DMS 273 treated with DMSO at 0.1 percent for 48 hours (cell line): ENCODE measurements at regions not wholly inside any gene's neighbourhood (a gene's known extent, or its start where the extent isn't known, plus 50 kb on each side); places are given as distances from the start of the nearest gene placed in this dataset.

Experiments used
- DNase-seq: peaks from one replicate; lab custom pipeline; 2025; lab: John Stamatoyannopoulos, UW

- DNase-seq = no peak
Observed at GRCh38 chr17:72302735-72303134, 181.9 kb downstream of the SOX9 start.

GRCh38 chr17:72303787-72304733 lies 183.2 kb downstream of the SOX9 start:
- no peak for DNase-seq

GRCh38 chr17:72304859-72305258 lies 184.0 kb downstream of the SOX9 start:
- no peak for DNase-seq

GRCh38 chr17:72305472-72305871 lies 184.7 kb downstream of the SOX9 start:
- DNase-seq = no peak

- no peak for DNase-seq
Observed at GRCh38 chr17:72306037-72306436, 185.2 kb downstream of the SOX9 start.

GRCh38 chr17:72307836-72308235 lies 187.0 kb downstream of the SOX9 start:
- no peak for DNase-seq

- DNase-seq = no peak
Observed at GRCh38 chr17:72308744-72309385, 188.0 kb downstream of the SOX9 start.

GRCh38 chr17:72311004-72311403 lies 190.2 kb downstream of the SOX9 start:
- DNase-seq = no peak

GRCh38 chr17:72315122-72315913 lies 194.5 kb downstream of the SOX9 start:
- DNase-seq = no peak

- DNase-seq = no peak
Observed at GRCh38 chr17:72318131-72318530, 197.3 kb downstream of the SOX9 start.

- DNase-seq = no peak
Observed at GRCh38 chr17:72321896-72322295, 201.1 kb downstream of the SOX9 start.

GRCh38 chr17:72332367-72332766 lies 211.5 kb downstream of the SOX9 start:
- no peak for DNase-seq

GRCh38 chr17:72333570-72333969 lies 212.8 kb downstream of the SOX9 start:
- DNase-seq = no peak

- no peak for DNase-seq
Observed at GRCh38 chr17:72334205-72334604, 213.4 kb downstream of the SOX9 start.

- no peak for DNase-seq
Observed at GRCh38 chr17:72336026-72336803, 215.4 kb downstream of the SOX9 start.

- DNase-seq = no peak
Observed at GRCh38 chr17:72336804-72337070, 215.9 kb downstream of the SOX9 start.

- no peak for DNase-seq
Observed at GRCh38 chr17:72338304-72338703, 217.5 kb downstream of the SOX9 start.

GRCh38 chr17:72338847-72339790 lies 218.3 kb downstream of the SOX9 start:
- no peak for DNase-seq

GRCh38 chr17:72340836-72341235 lies 220.0 kb downstream of the SOX9 start:
- DNase-seq = no peak

- no peak for DNase-seq
Observed at GRCh38 chr17:72342061-72342460, 221.2 kb downstream of the SOX9 start.
